Naive thymus-derived CD4-positive, alpha-beta T cell (primary cell): ENCODE measurements at regions not wholly inside any gene's neighbourhood (a gene's known extent, or its start where the extent isn't known, plus 50 kb on each side); places are given as distances from the start of the nearest gene placed in this dataset.
A peak's percentile ranks its signal among the peaks of the same experiment; 100 is the strongest.

ENCODE experiments used
- ATAC-seq: fragments of 150-1000 bp; cut with Tn5 transposase; 2 replicates; pipeline ENCODE4 v1.10.0; 2021; ENCODE audit warnings: mild to moderate bottlenecking, moderate library complexity
- CTCF ChIA-PET: fragments of 350-600 bp; sonication (Branson Sonifier 250); formaldehyde crosslinking; loops from one replicate; lab custom pipeline; 2021; ENCODE audit warnings: antibody characterized with exemption; lab: Charles Lee
- POLR2A ChIA-PET: fragments of 350-600 bp; sonication (Branson Sonifier 250); formaldehyde crosslinking; loops from one replicate; lab custom pipeline; 2021; ENCODE audit warnings: antibody characterized with exemption, inconsistent platforms; lab: Charles Lee
- DNase-seq, 9 donors: peaks; one replicate each; pipeline versions ENCODE4 v3.0.0 to v3.0.0-alpha.2; 2020 to 2022; ENCODE audit warnings: mixed read lengths in 1 of 9
- H3K27ac ChIP-seq: one replicate; pipeline ENCODE4 v1.7.0; 2013; ENCODE audit warnings: mild to moderate bottlenecking, low read depth, low read length, moderate library complexity
- H3K27me3 ChIP-seq, 2 donors: one replicate each; pipeline ENCODE4 v1.7.0; 2013; ENCODE audit warnings: low read length in 2 of 2, mild to moderate bottlenecking in 2 of 2, moderate library complexity in 2 of 2; ENCODE audit not compliant: control insufficient read depth in 2 of 2, insufficient read depth in 2 of 2
- H3K36me3 ChIP-seq, 3 experiments: 1 replicate in 2 of 3; 2 replicates in 1 of 3; pipeline ENCODE4 v1.7.0; 2013; ENCODE audit warnings: low read length in 3 of 3, mild to moderate bottlenecking in 3 of 3, moderate library complexity in 1 of 3; ENCODE audit not compliant: insufficient read depth in 3 of 3, control insufficient read depth in 2 of 3
- H3K4me1 ChIP-seq, 2 donors: one replicate each; pipeline ENCODE4 v1.7.0; 2013; ENCODE audit warnings: low read length in 2 of 2, mild to moderate bottlenecking in 2 of 2, moderate library complexity in 1 of 2; ENCODE audit not compliant: control insufficient read depth in 2 of 2, insufficient read depth in 2 of 2
- H3K4me3 ChIP-seq: 2 replicates; pipeline ENCODE4 v1.7.0; 2013; ENCODE audit warnings: mild to moderate bottlenecking, low read length
- H3K9me3 ChIP-seq, 3 experiments: 1 replicate in 2 of 3; 2 replicates in 1 of 3; pipeline ENCODE4 v1.7.0; 2013; ENCODE audit warnings: low read length in 3 of 3; ENCODE audit not compliant: control insufficient read depth in 2 of 3
- H3K27ac Mint-ChIP-seq, 9 donors: one replicate each; pipeline ENCODE4 v1.8.0; 2020 to 2022; ENCODE audit warnings: mixed read lengths in 9 of 9, mild to moderate bottlenecking in 8 of 9, moderate library complexity in 5 of 9, inconsistent platforms in 2 of 9
- H3K27me3 Mint-ChIP-seq, 5 donors: one replicate each; pipeline ENCODE4 v1.8.0; 2021 to 2022; ENCODE audit warnings: mixed read lengths in 5 of 5, mild to moderate bottlenecking in 1 of 5
- H3K36me3 Mint-ChIP-seq, 5 donors: one replicate each; pipeline ENCODE4 v1.8.0; 2020 to 2022; ENCODE audit warnings: mixed read lengths in 5 of 5, mild to moderate bottlenecking in 3 of 5, inconsistent platforms in 1 of 5
- H3K4me1 Mint-ChIP-seq, 7 donors: one replicate each; pipeline ENCODE4 v1.8.0; 2020 to 2022; ENCODE audit warnings: mixed read lengths in 7 of 7, mild to moderate bottlenecking in 3 of 7, inconsistent platforms in 1 of 7
- H3K4me3 Mint-ChIP-seq, 10 donors: one replicate each; pipeline ENCODE4 v1.8.0; 2020 to 2022; ENCODE audit warnings: mild to moderate bottlenecking in 10 of 10, mixed read lengths in 10 of 10, moderate library complexity in 6 of 10, inconsistent platforms in 2 of 10
- H3K9me3 Mint-ChIP-seq, 11 donors: one replicate each; pipeline ENCODE4 v1.8.0; 2020 to 2022; ENCODE audit warnings: mixed read lengths in 11 of 11, mild to moderate bottlenecking in 4 of 11, inconsistent platforms in 1 of 11, moderate library complexity in 1 of 11
- intact Hi-C, 2 donors: fragments of 100-400 bp; cut with micrococcal nuclease; formaldehyde crosslinking; loops; one replicate each; pipeline ENCODE4 v1.15.1; 2023

DNA sequence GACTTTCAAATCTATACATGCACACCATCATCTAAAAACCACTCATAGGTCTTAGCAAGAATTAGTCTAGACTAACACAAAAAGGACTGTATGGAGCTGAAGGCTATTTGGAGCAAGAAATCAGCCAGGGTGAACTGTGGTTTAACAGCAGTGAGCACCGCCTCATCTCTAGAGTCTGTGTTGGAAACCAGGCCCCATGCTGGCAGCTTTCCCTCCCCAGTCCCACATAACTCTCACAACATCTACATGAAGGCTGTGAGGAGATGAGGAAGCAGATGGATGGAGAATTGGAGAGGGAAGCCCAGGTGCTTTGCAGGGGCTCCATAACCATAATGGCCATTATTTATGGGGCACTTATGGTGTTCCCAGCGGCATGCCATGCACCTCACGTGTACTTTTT, 133.2 kb upstream of the TOPAZ1 start:
- DNase-seq (no peak), ATAC-seq (no peak)
- Histone ChIP-seq H3K4me3 (no peak overlapping the region), H3K27ac (no peak overlapping the region), H3K27me3 (no peaks in the 10 kb centered on the region), H3K9me3 (no peaks in the 10 kb centered on the region), H3K4me1 (no peaks in the 10 kb centered on the region), H3K36me3 (no peaks in the 10 kb centered on the region)
- ChIA-PET POLR2A (no interaction called here), CTCF (no interaction called here)
- no peaks in the 10 kb centered on the region for H3K36me3 Mint-ChIP-seq
- intact Hi-C loops, result no loop called here
- H3K9me3 Mint-ChIP-seq, result peaks cover 0 to 3% (median 0%) of the 10 kb centered on the region in 11 donors
- H3K27me3 Mint-ChIP-seq, result peaks cover 0 to 14% (median 5%) of the 10 kb centered on the region in 5 donors
- H3K4me3 Mint-ChIP-seq, result no peak overlapping the region
- H3K4me1 Mint-ChIP-seq, result peaks cover 0 to 16% (median 0%) of the 10 kb centered on the region in 7 donors
- no peak overlapping the region for H3K27ac Mint-ChIP-seq

DNA sequence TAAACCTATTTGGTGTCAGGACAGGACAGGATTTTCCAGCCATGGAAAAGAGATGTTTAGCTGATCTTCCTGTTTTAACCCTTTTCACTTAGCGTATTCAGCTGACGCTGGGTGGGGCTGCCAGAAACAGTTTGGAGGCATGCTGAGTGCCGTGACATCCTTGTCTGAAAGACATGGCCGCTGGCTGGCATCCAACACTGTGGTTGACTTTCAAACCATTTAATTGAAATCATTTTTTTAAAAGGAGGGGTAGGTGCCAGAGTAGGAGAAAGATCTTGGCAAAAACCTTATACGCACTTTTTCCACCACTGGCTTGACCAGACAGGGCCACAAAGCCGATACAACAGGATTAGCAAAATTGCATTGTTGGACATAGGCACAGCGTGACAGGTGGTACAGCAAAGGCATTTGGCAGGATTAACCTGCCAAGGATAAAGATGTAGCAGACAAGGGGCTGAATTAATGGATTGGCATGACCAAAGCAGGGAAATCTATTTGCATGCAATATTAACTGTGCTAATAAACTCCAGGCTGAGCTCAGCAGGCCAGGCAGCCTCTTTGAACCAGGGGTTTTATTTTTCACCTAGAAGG, 131.8 kb upstream of the TOPAZ1 start:
- Histone ChIP-seq H3K27me3 (no peaks in the 10 kb centered on the region), H3K4me1 (no peaks in the 10 kb centered on the region), H3K9me3 (no peaks in the 10 kb centered on the region), H3K27ac (no peak overlapping the region), H3K36me3 (no peaks in the 10 kb centered on the region), H3K4me3 (no peak overlapping the region)
- ChIA-PET CTCF (no interaction called here), POLR2A (no interaction called here)
- Mint-ChIP-seq H3K4me1 (peaks cover 0 to 12% (median 0%) of the 10 kb centered on the region in 7 donors), H3K4me3 (no peak overlapping the region), H3K36me3 (no peaks in the 10 kb centered on the region), H3K9me3 (peaks cover 0 to 3% (median 0%) of the 10 kb centered on the region in 11 donors), H3K27ac (no peak overlapping the region), H3K27me3 (peaks cover 0 to 10% (median 7%) of the 10 kb centered on the region in 5 donors)
- DNase-seq, result no peak
- no peak for ATAC-seq
- intact Hi-C loops, result no loop called here

DNA sequence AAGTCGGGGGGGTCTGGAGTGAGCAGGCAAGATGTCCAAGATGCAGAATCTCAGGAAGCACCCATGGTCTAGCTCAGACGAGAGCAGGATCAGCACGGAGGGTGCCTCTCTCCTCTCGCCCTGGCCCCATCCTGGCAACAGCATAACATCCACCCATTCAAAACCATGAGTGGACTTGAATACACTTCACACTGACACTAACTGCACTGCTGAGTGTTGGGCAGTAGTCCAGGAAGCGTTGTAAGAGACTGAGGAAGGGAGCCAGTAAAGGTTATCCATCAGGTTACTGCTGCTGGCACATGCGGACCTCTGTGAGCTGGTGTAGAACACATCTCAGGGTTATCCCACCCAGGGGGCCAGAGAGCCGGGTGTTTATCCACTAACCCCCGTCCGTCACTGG, 131.0 kb upstream of the TOPAZ1 start:
- intact Hi-C loops, result no loop called here
- Histone ChIP-seq H3K27ac (no peak overlapping the region), H3K4me3 (no peak overlapping the region), H3K4me1 (no peaks in the 10 kb centered on the region), H3K36me3 (no peaks in the 10 kb centered on the region), H3K9me3 (no peaks in the 10 kb centered on the region), H3K27me3 (no peaks in the 10 kb centered on the region)
- Mint-ChIP-seq H3K9me3 (peaks cover 0 to 3% (median 0%) of the 10 kb centered on the region in 11 donors), H3K27ac (no peak overlapping the region), H3K27me3 (peaks cover 3 to 14% (median 7%) of the 10 kb centered on the region in 5 donors), H3K4me3 (no peak overlapping the region), H3K36me3 (no peaks in the 10 kb centered on the region), H3K4me1 (peaks cover 0 to 4% (median 0%) of the 10 kb centered on the region in 7 donors)
- ATAC-seq, result no peak
- no peak for DNase-seq
- CTCF ChIA-PET, result no interaction called here
- POLR2A ChIA-PET, result no interaction called here

DNA sequence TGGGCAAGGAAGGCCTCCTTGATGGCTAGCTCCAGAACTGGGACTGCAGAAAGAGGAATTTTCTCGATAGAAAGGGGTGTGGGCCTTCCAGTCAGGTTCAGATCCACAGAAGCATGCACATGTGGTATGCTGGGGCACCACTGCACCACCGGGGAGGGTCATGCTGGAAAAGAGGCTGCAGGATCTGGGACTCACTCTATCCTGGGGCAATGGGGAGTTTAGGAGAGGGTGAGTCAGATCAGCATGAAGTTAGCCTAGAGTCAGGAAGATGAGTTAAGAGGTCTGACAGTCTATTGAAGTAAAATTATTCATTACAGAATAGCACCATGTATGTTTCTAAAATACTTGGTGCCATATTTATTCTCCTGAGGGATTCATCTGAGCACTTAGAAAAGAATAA, 130.2 kb upstream of the TOPAZ1 start:
- CTCF ChIA-PET, result no interaction called here

DNA sequence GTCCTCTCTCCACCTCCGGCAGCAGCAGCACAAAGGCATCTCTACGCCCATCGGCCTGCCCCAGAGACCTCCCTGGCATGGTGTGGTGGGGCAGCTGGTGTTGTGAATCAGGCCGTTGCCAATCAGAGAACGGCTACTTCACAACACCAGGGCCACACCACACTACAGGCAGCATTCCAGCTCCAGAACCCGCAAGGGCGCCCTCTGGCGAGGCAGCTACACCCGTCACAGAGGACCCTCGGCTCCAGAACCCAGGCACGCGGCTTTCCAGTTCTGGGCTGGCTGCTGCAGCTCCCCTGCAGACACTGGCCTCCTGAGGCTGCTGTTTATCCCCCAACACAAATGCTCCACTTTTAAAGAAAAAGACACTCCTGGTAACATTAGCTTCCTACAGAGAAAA, 127.5 kb upstream of the TOPAZ1 start:
- no peak overlapping the region for H3K4me3 Mint-ChIP-seq
- intact Hi-C loops, result loop anchor here in 1 of 2 donors (1.0 kb wide), 1 partner anchor 570 kb away; no protein-coding TSS in a partner anchor
- peaks cover 0 to 3% (median 0%) of the 10 kb centered on the region in 11 donors for H3K9me3 Mint-ChIP-seq
- H3K27me3 ChIP-seq, result no peaks in the 10 kb centered on the region
- no peaks in the 10 kb centered on the region for H3K4me1 Mint-ChIP-seq
- CTCF ChIA-PET, result interaction anchor here (1.0 to 1.4 kb wide), 2 partner anchors 8 to 571 kb away, joined by 3 read pairs; no protein-coding TSS in a partner anchor
- H3K36me3 Mint-ChIP-seq, result no peaks in the 10 kb centered on the region
- H3K27ac ChIP-seq, result no peak overlapping the region
- peak in 5 of 9 donors; percentile 3 to 15 (median 11) for DNase-seq
- peaks cover 5 to 26% (median 24%) of the 10 kb centered on the region in 5 donors for H3K27me3 Mint-ChIP-seq
- no peak overlapping the region for H3K27ac Mint-ChIP-seq
- no peaks in the 10 kb centered on the region for H3K36me3 ChIP-seq
- no peak for ATAC-seq
- H3K4me3 ChIP-seq, result no peak overlapping the region
- POLR2A ChIA-PET, result no interaction called here
- H3K9me3 ChIP-seq, result no peaks in the 10 kb centered on the region
- no peaks in the 10 kb centered on the region for H3K4me1 ChIP-seq

More for the DNA sequence above, 130.2 kb upstream of the TOPAZ1 start:
- POLR2A ChIA-PET, result no interaction called here
- intact Hi-C loops, result no loop called here
- no peak overlapping the region for H3K4me3 Mint-ChIP-seq
- H3K27me3 Mint-ChIP-seq, result peaks cover 9 to 22% (median 12%) of the 10 kb centered on the region in 5 donors
- H3K9me3 ChIP-seq, result no peaks in the 10 kb centered on the region
- no peak overlapping the region for H3K27ac Mint-ChIP-seq
- H3K9me3 Mint-ChIP-seq, result peaks cover 0 to 3% (median 0%) of the 10 kb centered on the region in 11 donors
- DNase-seq, result no peak
- H3K36me3 ChIP-seq, result no peaks in the 10 kb centered on the region
- H3K4me1 ChIP-seq, result no peaks in the 10 kb centered on the region
- H3K4me1 Mint-ChIP-seq, result no peaks in the 10 kb centered on the region
- H3K4me3 ChIP-seq, result no peak overlapping the region
- no peak overlapping the region for H3K27ac ChIP-seq
- ATAC-seq, result no peak
- no peaks in the 10 kb centered on the region for H3K27me3 ChIP-seq
- no peaks in the 10 kb centered on the region for H3K36me3 Mint-ChIP-seq

DNA sequence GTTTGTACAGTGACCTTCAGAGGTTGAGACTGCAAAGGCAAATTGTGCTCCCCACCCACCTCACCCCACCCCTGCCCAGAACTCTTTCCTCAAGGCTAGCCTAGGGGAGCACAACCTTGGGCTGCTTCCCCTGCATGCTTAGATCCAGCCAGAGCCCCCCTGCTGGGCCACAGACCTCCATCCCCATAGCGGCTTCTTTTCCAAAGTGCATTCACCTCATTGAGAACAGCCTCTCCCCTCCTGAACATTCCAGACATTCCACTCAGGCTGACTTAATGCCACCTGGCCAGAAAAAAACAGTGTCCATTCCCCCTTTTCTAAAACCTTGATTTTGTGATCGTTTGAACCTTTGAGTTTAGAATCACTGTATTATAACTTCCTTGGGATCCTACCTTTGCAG, 124.4 kb upstream of the TOPAZ1 start:
- Histone ChIP-seq H3K27me3 (no peaks in the 10 kb centered on the region), H3K27ac (no peak overlapping the region), H3K4me1 (no peaks in the 10 kb centered on the region), H3K4me3 (no peak overlapping the region), H3K36me3 (no peaks in the 10 kb centered on the region), H3K9me3 (no peaks in the 10 kb centered on the region)
- intact Hi-C loops, result no loop called here
- ChIA-PET POLR2A (no interaction called here), CTCF (no interaction called here)
- Mint-ChIP-seq H3K36me3 (no peaks in the 10 kb centered on the region), H3K4me1 (no peaks in the 10 kb centered on the region), H3K27ac (no peak overlapping the region), H3K4me3 (no peak overlapping the region), H3K27me3 (peaks cover 5 to 24% (median 22%) of the 10 kb centered on the region in 5 donors), H3K9me3 (no peaks in the 10 kb centered on the region)
- ATAC-seq (no peak), DNase-seq (no peak)

DNA sequence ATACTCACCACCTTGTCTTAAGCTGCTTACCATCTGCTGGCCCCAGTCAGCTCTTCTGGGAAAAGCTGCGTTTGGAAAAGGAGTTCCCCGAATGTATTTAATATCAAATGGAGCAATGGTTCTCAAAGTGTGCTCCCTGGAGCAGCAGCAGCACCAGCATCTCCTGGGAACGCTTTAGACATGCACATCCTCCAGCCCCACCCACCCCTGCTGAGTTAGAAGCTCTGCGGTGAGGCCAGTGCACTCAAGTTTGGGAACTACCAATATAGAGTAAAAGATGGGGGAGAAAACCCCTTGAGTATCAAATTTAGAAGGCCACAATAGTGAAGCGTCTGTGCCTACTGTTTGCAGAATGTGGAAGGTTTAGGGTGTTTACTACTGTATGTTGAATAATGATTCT, 124.0 kb upstream of the TOPAZ1 start:
- Mint-ChIP-seq H3K4me1 (no peaks in the 10 kb centered on the region), H3K4me3 (no peak overlapping the region), H3K27ac (no peak overlapping the region), H3K27me3 (peaks cover 5 to 24% (median 22%) of the 10 kb centered on the region in 5 donors), H3K36me3 (no peaks in the 10 kb centered on the region), H3K9me3 (no peaks in the 10 kb centered on the region)
- no peaks in the 10 kb centered on the region for H3K9me3 ChIP-seq
- CTCF ChIA-PET, result no interaction called here
- DNase-seq (no peak), ATAC-seq (no peak)
- H3K27me3 ChIP-seq, result no peaks in the 10 kb centered on the region
- POLR2A ChIA-PET, result no interaction called here
- intact Hi-C loops, result no loop called here
- H3K27ac ChIP-seq, result no peak overlapping the region
- H3K4me1 ChIP-seq, result no peaks in the 10 kb centered on the region
- H3K4me3 ChIP-seq, result no peak overlapping the region
- H3K36me3 ChIP-seq, result no peaks in the 10 kb centered on the region
